ENCODE measurements at regions not wholly inside any gene's neighbourhood (a gene's known extent, or its start where the extent isn't known, plus 50 kb on each side); places are given as distances from the start of the nearest gene placed in this dataset.

DNA sequence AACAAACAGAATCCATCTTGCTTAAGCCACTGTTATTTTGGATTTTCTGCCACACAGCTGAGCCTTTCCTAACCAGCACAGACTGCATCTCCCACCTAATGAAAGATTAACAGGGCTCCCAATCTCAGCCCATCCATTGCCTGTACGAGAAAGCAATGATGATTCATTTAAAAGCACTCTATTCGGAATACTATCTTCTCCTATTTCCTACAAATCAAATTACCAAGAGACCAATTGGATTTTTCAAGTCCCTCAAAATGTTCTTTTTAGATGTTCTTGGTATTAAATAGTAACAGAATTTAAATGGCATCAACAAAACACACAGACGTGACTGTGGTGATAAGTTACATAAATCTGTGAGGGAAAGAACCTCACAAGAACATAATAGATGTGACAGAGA is 324.1 kb downstream of the AGTPBP1 start:
- TF ChIP-seq, protein P1, sequence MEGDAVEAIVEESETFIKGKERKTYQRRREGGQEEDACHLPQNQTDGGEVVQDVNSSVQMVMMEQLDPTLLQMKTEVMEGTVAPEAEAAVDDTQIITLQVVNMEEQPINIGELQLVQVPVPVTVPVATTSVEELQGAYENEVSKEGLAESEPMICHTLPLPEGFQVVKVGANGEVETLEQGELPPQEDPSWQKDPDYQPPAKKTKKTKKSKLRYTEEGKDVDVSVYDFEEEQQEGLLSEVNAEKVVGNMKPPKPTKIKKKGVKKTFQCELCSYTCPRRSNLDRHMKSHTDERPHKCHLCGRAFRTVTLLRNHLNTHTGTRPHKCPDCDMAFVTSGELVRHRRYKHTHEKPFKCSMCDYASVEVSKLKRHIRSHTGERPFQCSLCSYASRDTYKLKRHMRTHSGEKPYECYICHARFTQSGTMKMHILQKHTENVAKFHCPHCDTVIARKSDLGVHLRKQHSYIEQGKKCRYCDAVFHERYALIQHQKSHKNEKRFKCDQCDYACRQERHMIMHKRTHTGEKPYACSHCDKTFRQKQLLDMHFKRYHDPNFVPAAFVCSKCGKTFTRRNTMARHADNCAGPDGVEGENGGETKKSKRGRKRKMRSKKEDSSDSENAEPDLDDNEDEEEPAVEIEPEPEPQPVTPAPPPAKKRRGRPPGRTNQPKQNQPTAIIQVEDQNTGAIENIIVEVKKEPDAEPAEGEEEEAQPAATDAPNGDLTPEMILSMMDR (IDR thresholded peaks at IDR 0.05; ENCODE audit: insufficient read depth, low read depth, low read length, missing control alignments) = no peak
- DNase-seq (ENCODE audit: low read depth) = no peak
- H3K4me3 ChIP-seq (ENCODE audit: low read depth, low read length) = no peak overlapping the region

DNA sequence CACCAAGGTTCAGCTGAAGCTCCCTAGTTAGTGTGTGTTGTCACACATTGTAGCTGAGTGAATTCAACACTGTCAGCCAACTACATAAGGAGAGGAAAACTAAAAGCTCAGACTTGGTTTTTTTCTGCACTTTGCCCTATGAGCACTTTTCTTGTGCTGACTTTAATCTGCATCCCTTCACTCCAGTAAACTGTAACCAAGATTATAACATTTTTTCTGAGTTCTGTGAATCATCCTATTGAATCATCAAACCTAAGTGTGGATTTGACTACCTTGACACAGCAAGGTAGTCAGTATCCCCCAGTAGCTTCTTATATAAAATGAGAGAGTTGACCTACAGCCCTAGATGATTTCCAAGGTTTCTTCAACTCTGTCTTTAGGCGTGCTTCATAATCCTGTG is 325.0 kb downstream of the AGTPBP1 start:
- TF ChIP-seq, protein P1 (IDR thresholded peaks at IDR 0.05; ENCODE audit: insufficient read depth, low read depth, low read length, missing control alignments) = no peak
- DNase-seq (ENCODE audit: low read depth) = no peak
- H3K4me3 ChIP-seq (ENCODE audit: low read depth, low read length) = no peak overlapping the region

DNA sequence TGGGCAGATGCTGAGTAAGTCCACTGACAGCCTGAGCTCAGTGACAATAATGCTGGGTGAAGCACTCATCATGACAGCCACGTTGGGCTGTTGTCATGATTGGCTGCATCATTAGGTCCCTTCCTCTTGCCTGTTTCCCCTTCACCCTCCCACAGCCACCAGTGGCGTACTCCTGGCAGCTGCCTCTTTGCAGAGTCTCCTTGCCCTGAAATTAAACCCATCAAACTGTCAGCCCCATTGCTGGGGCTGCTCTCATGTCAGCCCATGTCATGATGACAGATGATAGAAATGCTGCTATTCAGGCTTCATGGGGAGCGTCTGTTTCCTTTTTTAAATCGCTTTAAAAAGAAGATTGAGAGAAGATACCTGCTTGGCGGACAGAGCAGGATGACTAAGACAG is 327.4 kb downstream of the AGTPBP1 start:
- no peak overlapping the region for H3K4me3 ChIP-seq (ENCODE audit: low read depth, low read length)
- no peak for DNase-seq (ENCODE audit: low read depth)
- TF ChIP-seq, protein P1 (IDR thresholded peaks at IDR 0.05; ENCODE audit: insufficient read depth, low read depth, low read length, missing control alignments) = no peak

DNA sequence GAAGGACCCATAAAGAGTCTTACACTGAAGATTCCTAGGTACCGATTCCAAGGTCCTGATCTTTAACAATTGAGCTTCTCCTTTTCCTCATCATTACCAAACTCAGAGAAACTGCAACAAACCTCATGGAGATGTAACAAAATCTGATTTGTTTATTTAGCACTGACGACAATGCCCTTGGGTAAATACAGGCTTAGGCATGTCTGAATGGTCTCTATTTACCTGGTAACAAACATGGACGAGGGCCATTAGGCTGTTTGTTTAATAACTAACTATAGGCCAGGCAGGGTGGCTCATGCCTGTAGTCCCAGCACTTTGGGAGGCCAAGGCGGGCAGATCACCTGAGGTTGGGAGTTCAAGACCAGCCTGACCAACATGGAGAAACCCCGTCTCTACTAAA is 333.3 kb downstream of the AGTPBP1 start:
- TF ChIP-seq, protein P1 (IDR thresholded peaks at IDR 0.05; ENCODE audit: insufficient read depth, low read depth, low read length, missing control alignments) = no peak
- H3K4me3 ChIP-seq (ENCODE audit: low read depth, low read length) = no peak overlapping the region
- DNase-seq (ENCODE audit: low read depth) = no peak

DNA sequence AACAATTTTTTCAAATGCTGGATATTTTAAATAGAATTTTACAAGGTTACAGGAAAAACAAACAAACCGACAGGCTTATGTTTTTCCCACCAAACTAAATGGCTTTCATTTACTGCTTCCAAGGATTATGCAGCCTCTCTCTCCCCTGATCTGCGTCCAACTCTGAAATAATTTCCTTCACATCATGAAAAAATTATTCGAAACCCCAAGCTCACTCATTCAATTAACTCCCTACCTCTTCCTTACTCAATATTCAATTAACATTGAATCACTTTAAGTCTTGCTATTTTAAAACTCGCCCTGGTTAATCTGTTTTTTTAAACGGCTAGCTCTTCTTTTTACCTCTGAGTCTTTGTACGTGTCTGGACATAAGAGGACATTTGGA is 336.2 kb downstream of the AGTPBP1 start:
- TF ChIP-seq, protein P1 (IDR thresholded peaks at IDR 0.05; ENCODE audit: insufficient read depth, low read depth, low read length, missing control alignments) = no peak
- H3K4me3 ChIP-seq (ENCODE audit: low read depth, low read length) = no peak overlapping the region
- no peak for DNase-seq (ENCODE audit: low read depth)

DNA sequence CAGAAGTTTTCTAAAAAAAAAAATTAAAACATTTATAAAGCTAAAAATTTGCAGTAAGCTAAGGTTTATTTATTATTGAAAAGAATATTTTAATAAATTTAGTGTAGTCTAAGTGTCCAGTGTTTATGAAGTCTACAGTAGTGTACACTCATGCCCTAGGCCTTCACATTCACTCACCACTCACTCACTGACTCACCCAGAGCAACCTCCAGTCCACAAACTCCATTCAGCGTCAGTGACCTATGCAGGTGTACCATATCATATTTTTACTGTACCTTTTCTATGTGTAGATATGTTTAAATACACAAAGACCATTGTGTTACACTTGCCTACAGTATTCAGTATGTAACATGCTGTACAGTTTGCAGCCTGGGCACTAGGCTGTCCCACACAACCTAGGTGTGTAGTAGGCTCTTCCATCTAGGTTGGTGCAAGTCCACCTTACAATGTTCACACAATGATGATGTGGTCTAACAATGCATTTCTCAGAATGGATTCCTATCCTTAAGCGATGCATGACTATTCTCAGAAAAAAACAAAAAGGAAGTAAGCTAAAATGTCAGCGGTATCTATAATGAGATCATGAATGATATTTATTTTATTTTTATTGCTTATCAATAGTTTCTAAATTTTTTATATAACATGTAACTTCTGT is 336.7 kb downstream of the AGTPBP1 start:
- TF ChIP-seq, protein P1 (IDR thresholded peaks at IDR 0.05; ENCODE audit: insufficient read depth, low read depth, low read length, missing control alignments) = no peak
- H3K4me3 ChIP-seq (ENCODE audit: low read depth, low read length) = no peak overlapping the region
- DNase-seq (ENCODE audit: low read depth) = no peak

DNA sequence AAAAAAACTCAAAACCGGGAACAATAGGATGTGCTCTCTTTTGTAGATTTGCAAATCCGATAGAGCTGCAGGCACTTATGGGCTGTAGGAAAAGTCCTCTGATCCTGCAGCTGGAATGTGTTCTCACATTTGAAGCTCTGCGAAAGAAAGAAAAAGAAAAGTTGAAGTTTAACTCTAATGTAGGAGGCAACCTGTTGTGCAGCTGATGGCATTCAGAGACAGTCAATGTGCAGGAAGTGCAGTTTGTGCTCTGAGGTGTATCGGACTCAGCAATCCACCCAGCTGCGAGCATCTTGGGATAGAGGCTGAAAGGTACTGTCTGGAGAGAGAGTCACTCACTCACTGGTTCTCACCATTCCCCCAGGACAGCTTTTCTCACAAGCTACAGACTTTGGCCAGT is 339.2 kb downstream of the AGTPBP1 start:
- no peak overlapping the region for H3K4me3 ChIP-seq (ENCODE audit: low read depth, low read length)
- DNase-seq (ENCODE audit: low read depth) = no peak
- TF ChIP-seq, protein P1 (IDR thresholded peaks at IDR 0.05; ENCODE audit: insufficient read depth, low read depth, low read length, missing control alignments) = no peak

Data from GM12865 (cell line).